H1 (cell line): ENCODE measurements at regions not wholly inside any gene's neighbourhood (a gene's known extent, or its start where the extent isn't known, plus 50 kb on each side); places are given as distances from the start of the nearest gene placed in this dataset.

Experiments
- CTCF ChIA-PET: fragments of 300-600 bp; sonication (Branson Sonifier 250); formaldehyde crosslinking; loops from one replicate; lab custom pipeline; 2021; ENCODE audit not compliant: partially characterized antibody; lab: Charles Lee
- POLR2A ChIA-PET: fragments of 300-600 bp; sonication (Branson Sonifier 250); formaldehyde crosslinking; loops from one replicate; lab custom pipeline; 2021; ENCODE audit warnings: inconsistent platforms; ENCODE audit not compliant: partially characterized antibody; lab: Charles Lee
- DNase-seq, 2 experiments: peaks; one replicate each; pipeline versions ENCODE4 v3.0.0 to v3.0.0-alpha.2; 2010 to 2022; ENCODE audit warnings: low spot score in 2 of 2, low read depth in 1 of 2, mixed read lengths in 1 of 2
- FAIRE-seq: peaks from 2 replicates; lab custom pipeline; 2011; peaks lifted over from hg19 to GRCh38; lab: Jason Lieb, UNC
- H2AFZ ChIP-seq: 2 replicates; pipeline ENCODE4 v1.8.1; 2012; ENCODE audit warnings: low read length, inconsistent platforms
- H2AK5ac ChIP-seq: 2 replicates; pipeline ENCODE4 v1.6.1; 2013; ENCODE audit warnings: low read depth, low read length
- H2BK120ac ChIP-seq: replicated peaks from 2 replicates; pipeline ENCODE3; 2013; ENCODE audit warnings: low read depth, low read length, inconsistent platforms
- H2BK12ac ChIP-seq: 2 replicates; pipeline ENCODE4 v1.6.1; 2013; ENCODE audit warnings: low read depth, low read length
- H2BK15ac ChIP-seq: 2 replicates; pipeline ENCODE4 v1.6.1; 2013; ENCODE audit warnings: low read length
- H2BK20ac ChIP-seq: 2 replicates; pipeline ENCODE4 v1.6.1; 2013; ENCODE audit warnings: low read length
- H2BK5ac ChIP-seq: 2 replicates; pipeline ENCODE4 v1.6.1; 2013; ENCODE audit warnings: low read depth, low read length
- H3K14ac ChIP-seq: 2 replicates; pipeline ENCODE4 v1.6.1; 2013; ENCODE audit warnings: inconsistent platforms; ENCODE audit not compliant: insufficient read length
- H3K18ac ChIP-seq: 2 replicates; pipeline ENCODE4 v1.6.1; 2013; ENCODE audit warnings: low read length; ENCODE audit errors: extremely low read depth
- H3K23ac ChIP-seq: 2 replicates; pipeline ENCODE4 v1.6.1; 2013; ENCODE audit warnings: inconsistent platforms; ENCODE audit not compliant: insufficient read length
- H3K23me2 ChIP-seq: 2 replicates; pipeline ENCODE4 v1.6.1; 2013; ENCODE audit warnings: low read depth, low read length
- H3K27ac ChIP-seq: 2 replicates; pipeline ENCODE4 v1.6.1; 2011; ENCODE audit warnings: low read depth, low read length, inconsistent platforms
- H3K27me3 ChIP-seq, 4 experiments: replicated peaks in 1 of 4; 1 replicate in 1 of 4; 2 replicates in 3 of 4; pipeline versions ENCODE4 v1.6.1 to v1.8.1; 2011 to 2013; ENCODE audit warnings: low read length in 3 of 4, mild to moderate bottlenecking in 3 of 4, inconsistent platforms in 2 of 4, mixed read lengths in 2 of 4, moderate library complexity in 1 of 4; ENCODE audit not compliant: control insufficient read depth in 3 of 4, insufficient read depth in 3 of 4; ENCODE audit errors: extremely low read depth in 1 of 4
- H3K36me3 ChIP-seq, 4 experiments: 2 replicates each; pipeline versions ENCODE4 v1.6.1 to v1.8.1; 2011 to 2013; ENCODE audit warnings: mild to moderate bottlenecking in 4 of 4, low read length in 3 of 4, moderate library complexity in 2 of 4, control low read depth in 1 of 4, inconsistent platforms in 1 of 4; ENCODE audit not compliant: insufficient read depth in 4 of 4, control insufficient read depth in 2 of 4
- H3K4ac ChIP-seq: replicated peaks from 2 replicates; pipeline ENCODE3; 2013; ENCODE audit warnings: low read length, low read depth, mixed read lengths, inconsistent platforms; ENCODE audit not compliant: insufficient read length
- H3K4me1 ChIP-seq, 4 experiments: replicated peaks in 1 of 4; 1 replicate in 1 of 4; 2 replicates in 3 of 4; pipeline versions ENCODE4 v1.6.1 to v1.8.1; 2011 to 2013; ENCODE audit warnings: low read length in 3 of 4, inconsistent platforms in 2 of 4, mixed read lengths in 1 of 4; ENCODE audit not compliant: insufficient read depth in 4 of 4, control insufficient read depth in 3 of 4
- H3K4me2 ChIP-seq, 2 experiments: 2 replicates each; pipeline versions ENCODE4 v1.6.1 to v1.8.1; 2011 to 2013; ENCODE audit warnings: low read depth in 2 of 2, low read length in 2 of 2, control low read depth in 1 of 2, inconsistent platforms in 1 of 2, mild to moderate bottlenecking in 1 of 2; ENCODE audit not compliant: insufficient read depth in 1 of 2
- H3K4me3 ChIP-seq, 4 experiments: fragments of 200-600, 300-600 bp in 1 of 4; sonication (generic), shearing (Covaris generic), sonication (Bioruptor Twin) in 1 of 4; 2 replicates each; pipeline versions ENCODE4 v1.5.1 to v1.8.1; 2011 to 2016; ENCODE audit warnings: low read length in 4 of 4, low read depth in 3 of 4, control low read depth in 2 of 4, inconsistent platforms in 2 of 4, mild to moderate bottlenecking in 2 of 4, mixed read lengths in 1 of 4, moderate library complexity in 1 of 4; ENCODE audit not compliant: insufficient read depth in 2 of 4; ENCODE audit errors: extremely low read depth in 1 of 4
- H3K56ac ChIP-seq: replicated peaks from 2 replicates; pipeline ENCODE3; 2013; ENCODE audit warnings: low read depth, mild to moderate bottlenecking, mixed read lengths, low read length, inconsistent platforms; ENCODE audit not compliant: insufficient read length
- H3K79me1 ChIP-seq: 2 replicates; pipeline ENCODE4 v1.6.1; 2013; ENCODE audit warnings: low read depth, low read length, control low read depth
- H3K79me2 ChIP-seq, 2 experiments: 2 replicates each; pipeline versions ENCODE4 v1.6.1 to v1.8.1; 2012 to 2013; ENCODE audit warnings: low read length in 2 of 2, mild to moderate bottlenecking in 2 of 2, inconsistent platforms in 1 of 2; ENCODE audit not compliant: insufficient read depth in 2 of 2, control insufficient read depth in 1 of 2
- H3K9ac ChIP-seq, 4 experiments: replicated peaks in 1 of 4; 1 replicate in 1 of 4; 2 replicates in 3 of 4; pipeline versions ENCODE4 v1.6.1 to v1.8.1; 2011 to 2013; ENCODE audit warnings: low read depth in 3 of 4, low read length in 3 of 4, control low read depth in 2 of 4, mild to moderate bottlenecking in 2 of 4, moderate library complexity in 2 of 4, inconsistent platforms in 1 of 4; ENCODE audit errors: extremely low read depth in 1 of 4
- H3K9me3 ChIP-seq, 2 experiments: 2 replicates each; pipeline versions ENCODE4 v1.6.1 to v1.8.1; 2012 to 2013; ENCODE audit warnings: mild to moderate bottlenecking in 2 of 2, moderate library complexity in 2 of 2, control low read depth in 1 of 2, inconsistent platforms in 1 of 2, low read depth in 1 of 2, low read length in 1 of 2, mixed read lengths in 1 of 2; ENCODE audit not compliant: insufficient read depth in 2 of 2
- H4K20me1 ChIP-seq, 2 experiments: replicated peaks in 1 of 2; 2 replicates each; pipeline versions ENCODE3 to v1.8.1; 2011 to 2013; ENCODE audit warnings: inconsistent platforms in 2 of 2, low read length in 2 of 2, mild to moderate bottlenecking in 1 of 2; ENCODE audit not compliant: insufficient read depth in 2 of 2, control insufficient read depth in 1 of 2
- H4K5ac ChIP-seq: 2 replicates; pipeline ENCODE4 v1.6.1; 2013; ENCODE audit warnings: low read length, low read depth, mixed read lengths, inconsistent platforms; ENCODE audit not compliant: insufficient read length
- H4K8ac ChIP-seq: 2 replicates; pipeline ENCODE4 v1.8.0; 2013; ENCODE audit warnings: mild to moderate bottlenecking, moderate library complexity, low read length, inconsistent platforms; ENCODE audit not compliant: insufficient read depth; ENCODE audit errors: extremely low read depth
- H4K91ac ChIP-seq: replicated peaks from 2 replicates; pipeline ENCODE3; 2013; ENCODE audit warnings: low read length, mixed read lengths, inconsistent platforms; ENCODE audit not compliant: insufficient read length
- GTF2F1 ChIP-seq: IDR thresholded peaks from 2 replicates; pipeline ENCODE4 v1.6.1; 2012; ENCODE audit warnings: low read depth, low read length, improper control_type of control experiment, borderline replicate concordance
- KDM4A ChIP-seq: IDR thresholded peaks from one replicate; pipeline ENCODE4 v1.7.1; 2012; ENCODE audit warnings: low read depth, mild to moderate bottlenecking, moderate library complexity, low read length, inconsistent platforms; ENCODE audit not compliant: severe bottlenecking
- MAX ChIP-seq: IDR thresholded peaks from 2 replicates; pipeline ENCODE4 v1.6.1; 2012; ENCODE audit warnings: inconsistent platforms
- POLR2AphosphoS5 ChIP-seq: IDR thresholded peaks from 2 replicates; pipeline ENCODE4 v1.6.1; 2011; ENCODE audit warnings: low read depth, low read length
- SIN3A ChIP-seq, 2 experiments: IDR thresholded peaks in 1 of 2; conservative IDR thresholded peaks in 1 of 2; 2 replicates each; pipeline ENCODE4 v1.6.1; 2011 to 2012; ENCODE audit warnings: low read length in 2 of 2, improper control_type of control experiment in 1 of 2, low read depth in 1 of 2, mild to moderate bottlenecking in 1 of 2
- TBP ChIP-seq: IDR thresholded peaks from 2 replicates; pipeline ENCODE4 v1.6.1; 2011; ENCODE audit warnings: low read depth, low read length, improper control_type of control experiment
- TCF12 ChIP-seq: IDR thresholded peaks from 2 replicates; pipeline ENCODE4 v1.6.1; 2011; ENCODE audit warnings: low read depth, mild to moderate bottlenecking, low read length
- WGBS, 2 experiments: shearing (Covaris generic) in 1 of 2; methylation state at CpG; one replicate each; pipeline versions ENCODE4 v1.1.6 to v1.1.7; 2013 to 2015; ENCODE audit warnings: low lambda C conversion rate in 2 of 2, mixed read lengths in 2 of 2, inconsistent platforms in 1 of 2, low coverage in 1 of 2, missing lambda C conversion rate in 1 of 2; ENCODE audit not compliant: insufficient replicate concordance in 2 of 2, insufficient coverage in 1 of 2, insufficient read length in 1 of 2; ENCODE audit errors: extremely low coverage in 1 of 2, missing lambda C conversion rate in 1 of 2; 5-methylcytosine and 5-hydroxymethylcytosine counted together

- Histone ChIP-seq H3K23ac (no peak overlapping the region), H4K20me1 (no peaks in the 10 kb centered on the region), H3K18ac (no peak overlapping the region), H3K9ac (no peak overlapping the region), H3K4me1 (no peaks in the 10 kb centered on the region), H2BK5ac (no peak overlapping the region), H3K36me3 (no peaks in the 10 kb centered on the region), H2BK12ac (no peak overlapping the region), H3K9me3 (no peaks in the 10 kb centered on the region), H3K23me2 (no peaks in the 10 kb centered on the region), H3K56ac (no peak overlapping the region), H2BK20ac (no peak overlapping the region), H3K27ac (no peak overlapping the region), H3K14ac (no peak overlapping the region), H3K79me1 (no peaks in the 10 kb centered on the region), H3K27me3 (no peaks in the 10 kb centered on the region), H3K4me2 (no peak overlapping the region), H2BK15ac (no peak overlapping the region), H3K79me2 (no peaks in the 10 kb centered on the region), H2BK120ac (no peak overlapping the region), H4K5ac (no peak overlapping the region), H4K8ac (no peak overlapping the region), H2AK5ac (no peak overlapping the region), H4K91ac (no peak overlapping the region), H3K4ac (no peak overlapping the region), H3K4me3 (no peak overlapping the region), H2AFZ (no peak overlapping the region)
- no peak for TF ChIP-seq TBP
- no peak for TF ChIP-seq SIN3A (conservative IDR thresholded peaks at IDR 0.05 in 1 of 2, IDR thresholded peaks at IDR 0.05 in 1 of 2; ENCODE audit: low read depth in 1 of 2, low read length in 2 of 2)
- no peak for TF ChIP-seq GTF2F1
- no peak for TF ChIP-seq POLR2AphosphoS5
- no peak for TF ChIP-seq MAX
- TF ChIP-seq TCF12 = no peak
- no peak for TF ChIP-seq KDM4A
- ChIA-PET POLR2A (no interaction called here), CTCF (no interaction called here)
- 100% methylated on average over 2 of the region's 2 CpGs; no CpG with 5 or more reads in 1 of the 2 experiments for WGBS, 2 experiments
- DNase-seq (no peak), FAIRE-seq (no peak)
These were observed 841.6 kb downstream of the CDY2B start for GRCh38 chrY:17038439-17038838.
